SK-N-SH treated with all-trans-retinoic acid at 6 μM for 48 hours (cell line): ENCODE measurements at regions not wholly inside any gene's neighbourhood (a gene's known extent, or its start where the extent isn't known, plus 50 kb on each side); places are given as distances from the start of the nearest gene placed in this dataset.

Experiments used
- ATAC-seq: fragments of 200-7000 bp; cut with Tn5 transposase; 3 replicates; pipeline ENCODE4 v1.9.1; 2020; ENCODE audit warnings: mild to moderate bottlenecking, moderate library complexity
- ARNTL ChIP-seq: fragments of 450-650 bp; formaldehyde crosslinking; IDR thresholded peaks from 2 replicates; pipeline ENCODE4 v1.5.0; 2020; ENCODE audit warnings: low read depth, mild to moderate bottlenecking, moderate library complexity, borderline replicate concordance
- BACH2 ChIP-seq: fragments of 250-450 bp; sonication (Bioruptor Pico); IDR thresholded peaks from 2 replicates; pipeline ENCODE4 v1.9.0; 2021; ENCODE audit warnings: mild to moderate bottlenecking, borderline replicate concordance
- CREB5 ChIP-seq: fragments of 250-450 bp; sonication (Bioruptor Pico); IDR thresholded peaks from 2 replicates; pipeline ENCODE4 v1.5.1; 2020; ENCODE audit warnings: low read depth, mild to moderate bottlenecking, moderate library complexity
- ESRRG ChIP-seq: fragments of 250-450 bp; sonication (Bioruptor Pico); IDR thresholded peaks from 2 replicates; pipeline ENCODE4 v1.6.1; 2021; ENCODE audit warnings: mild to moderate bottlenecking
- GLIS3 ChIP-seq: fragments of 250-450 bp; sonication (Bioruptor Pico); IDR thresholded peaks from 2 replicates; pipeline ENCODE4 v1.5.0; 2020; ENCODE audit warnings: mild to moderate bottlenecking, moderate library complexity
- ISL1 ChIP-seq: fragments of 250-450 bp; sonication (Bioruptor Pico); IDR thresholded peaks from 2 replicates; pipeline ENCODE4 v2.1.2; 2022; ENCODE audit warnings: mild to moderate bottlenecking, moderate library complexity
- OSR1 ChIP-seq: fragments of 250-450 bp; sonication (Bioruptor Pico); IDR thresholded peaks from 2 replicates; pipeline ENCODE4 v1.8.0; 2022; ENCODE audit warnings: moderate library complexity, mild to moderate bottlenecking, inconsistent platforms
- POU6F1 ChIP-seq: fragments of 250-450 bp; sonication (Bioruptor Pico); IDR thresholded peaks from 2 replicates; pipeline ENCODE4 v1.8.0; 2021; ENCODE audit warnings: low read depth, mild to moderate bottlenecking, moderate library complexity, borderline replicate concordance
- PPARA ChIP-seq: fragments of 250-450 bp; sonication (Bioruptor Pico); IDR thresholded peaks from 2 replicates; pipeline ENCODE4 v1.5.0; 2020; ENCODE audit warnings: mild to moderate bottlenecking, borderline replicate concordance
- SNAI2 ChIP-seq: fragments of 250-450 bp; sonication (Bioruptor Pico); IDR thresholded peaks from 2 replicates; pipeline ENCODE4 v1.5.0; 2020; ENCODE audit warnings: mild to moderate bottlenecking, moderate library complexity
- TCF4 ChIP-seq: fragments of 250-450 bp; sonication (Bioruptor Pico); IDR thresholded peaks from 2 replicates; pipeline ENCODE4 v1.8.0; 2021; ENCODE audit warnings: mild to moderate bottlenecking, moderate library complexity, borderline replicate concordance
- TOX ChIP-seq: fragments of 250-450 bp; sonication (Bioruptor Pico); IDR thresholded peaks from 2 replicates; pipeline ENCODE4 v1.8.0; 2021; ENCODE audit warnings: mild to moderate bottlenecking, moderate library complexity, borderline replicate concordance
- ZC3H10 ChIP-seq: fragments of 250-450 bp; sonication (Bioruptor Pico); IDR thresholded peaks from 2 replicates; pipeline ENCODE4 v1.5.1; 2021; ENCODE audit warnings: mild to moderate bottlenecking, moderate library complexity
- ZFP3 ChIP-seq: fragments of 250-450 bp; sonication (Bioruptor Pico); IDR thresholded peaks from 2 replicates; pipeline ENCODE4 v1.5.0; 2020; ENCODE audit warnings: mild to moderate bottlenecking, moderate library complexity
- ZFP30 ChIP-seq: fragments of 450-650 bp; formaldehyde crosslinking; IDR thresholded peaks from 2 replicates; pipeline ENCODE4 v1.5.0; 2022; ENCODE audit warnings: mild to moderate bottlenecking, moderate library complexity
- ZNF565 ChIP-seq: fragments of 450-650 bp; formaldehyde crosslinking; conservative IDR thresholded peaks from 2 replicates; pipeline ENCODE4 v1.5.0; 2020; ENCODE audit warnings: low read depth, mild to moderate bottlenecking, moderate library complexity
- ZNF70 ChIP-seq: fragments of 450-650 bp; formaldehyde crosslinking; IDR thresholded peaks from 2 replicates; pipeline ENCODE4 v1.5.0; 2020; ENCODE audit warnings: mild to moderate bottlenecking, moderate library complexity
- ZNF8 ChIP-seq: fragments of 450-650 bp; formaldehyde crosslinking; IDR thresholded peaks from 2 replicates; pipeline ENCODE4 v1.5.0; 2020; ENCODE audit warnings: mild to moderate bottlenecking, moderate library complexity
- TF ChIP-seq, protein P1 (sequence below): fragments of 250-450 bp; sonication (Bioruptor Pico); IDR thresholded peaks from 2 replicates; pipeline ENCODE4 v1.5.1; 2021; ENCODE audit warnings: mild to moderate bottlenecking, moderate library complexity
- TF ChIP-seq, protein P2 (sequence below): fragments of 250-450 bp; sonication (Bioruptor Pico); IDR thresholded peaks from 2 replicates; pipeline ENCODE4 v1.8.0; 2020; ENCODE audit warnings: mild to moderate bottlenecking, moderate library complexity, borderline replicate concordance
- TF ChIP-seq, protein P3 (sequence below): fragments of 250-450 bp; sonication (Bioruptor Pico); IDR thresholded peaks from 2 replicates; pipeline ENCODE4 v1.5.0; 2020; ENCODE audit warnings: mild to moderate bottlenecking, moderate library complexity

GRCh38 chr6:135655055-135655454, 157.5 kb upstream of the AHI1 start:
- no peak for TF ChIP-seq BACH2 (CRISPR knock-in tag)
- TF ChIP-seq, protein P1, sequence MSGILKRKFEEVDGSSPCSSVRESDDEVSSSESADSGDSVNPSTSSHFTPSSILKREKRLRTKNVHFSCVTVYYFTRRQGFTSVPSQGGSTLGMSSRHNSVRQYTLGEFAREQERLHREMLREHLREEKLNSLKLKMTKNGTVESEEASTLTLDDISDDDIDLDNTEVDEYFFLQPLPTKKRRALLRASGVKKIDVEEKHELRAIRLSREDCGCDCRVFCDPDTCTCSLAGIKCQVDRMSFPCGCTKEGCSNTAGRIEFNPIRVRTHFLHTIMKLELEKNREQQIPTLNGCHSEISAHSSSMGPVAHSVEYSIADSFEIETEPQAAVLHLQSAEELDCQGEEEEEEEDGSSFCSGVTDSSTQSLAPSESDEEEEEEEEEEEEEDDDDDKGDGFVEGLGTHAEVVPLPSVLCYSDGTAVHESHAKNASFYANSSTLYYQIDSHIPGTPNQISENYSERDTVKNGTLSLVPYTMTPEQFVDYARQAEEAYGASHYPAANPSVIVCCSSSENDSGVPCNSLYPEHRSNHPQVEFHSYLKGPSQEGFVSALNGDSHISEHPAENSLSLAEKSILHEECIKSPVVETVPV (CRISPR knock-in tag): no peak
- TF ChIP-seq ZFP3 (CRISPR knock-in tag): no peak
- TF ChIP-seq GLIS3: no peak
- no peak for TF ChIP-seq POU6F1 (CRISPR knock-in tag)
- no peak for TF ChIP-seq ZNF565 (CRISPR knock-in tag)
- no peak for TF ChIP-seq TCF4 (CRISPR knock-in tag)
- TF ChIP-seq ZFP30 (CRISPR knock-in tag): no peak
- TF ChIP-seq ARNTL (CRISPR knock-in tag): no peak
- no peak for TF ChIP-seq ZC3H10 (CRISPR knock-in tag)
- TF ChIP-seq, protein P2, sequence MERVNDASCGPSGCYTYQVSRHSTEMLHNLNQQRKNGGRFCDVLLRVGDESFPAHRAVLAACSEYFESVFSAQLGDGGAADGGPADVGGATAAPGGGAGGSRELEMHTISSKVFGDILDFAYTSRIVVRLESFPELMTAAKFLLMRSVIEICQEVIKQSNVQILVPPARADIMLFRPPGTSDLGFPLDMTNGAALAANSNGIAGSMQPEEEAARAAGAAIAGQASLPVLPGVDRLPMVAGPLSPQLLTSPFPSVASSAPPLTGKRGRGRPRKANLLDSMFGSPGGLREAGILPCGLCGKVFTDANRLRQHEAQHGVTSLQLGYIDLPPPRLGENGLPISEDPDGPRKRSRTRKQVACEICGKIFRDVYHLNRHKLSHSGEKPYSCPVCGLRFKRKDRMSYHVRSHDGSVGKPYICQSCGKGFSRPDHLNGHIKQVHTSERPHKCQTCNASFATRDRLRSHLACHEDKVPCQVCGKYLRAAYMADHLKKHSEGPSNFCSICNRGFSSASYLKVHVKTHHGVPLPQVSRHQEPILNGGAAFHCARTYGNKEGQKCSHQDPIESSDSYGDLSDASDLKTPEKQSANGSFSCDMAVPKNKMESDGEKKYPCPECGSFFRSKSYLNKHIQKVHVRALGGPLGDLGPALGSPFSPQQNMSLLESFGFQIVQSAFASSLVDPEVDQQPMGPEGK (CRISPR knock-in tag): no peak
- no peak for TF ChIP-seq TOX (CRISPR knock-in tag)
- TF ChIP-seq CREB5 (CRISPR knock-in tag): no peak
- no peak for ATAC-seq

- no peak for ATAC-seq
- no peak for TF ChIP-seq OSR1 (CRISPR knock-in tag)
- TF ChIP-seq PPARA: no peak
- TF ChIP-seq ZC3H10 (CRISPR knock-in tag): no peak
- no peak for TF ChIP-seq BACH2 (CRISPR knock-in tag)
- no peak for TF ChIP-seq POU6F1 (CRISPR knock-in tag)
- TF ChIP-seq GLIS3: no peak
Measured at GRCh38 chr6:135657207-135657606, 159.7 kb upstream of the AHI1 start.

GRCh38 chr6:135658481-135658880, 160.9 kb upstream of the AHI1 start:
- ATAC-seq: no peak
- TF ChIP-seq, protein P2 (CRISPR knock-in tag): no peak
- TF ChIP-seq ZNF8 (CRISPR knock-in tag) (no peak), POU6F1 (CRISPR knock-in tag) (no peak), ZFP3 (CRISPR knock-in tag) (no peak), ZNF70 (CRISPR knock-in tag) (no peak), ISL1 (CRISPR knock-in tag) (no peak), TOX (CRISPR knock-in tag) (no peak), OSR1 (CRISPR knock-in tag) (no peak), ZC3H10 (CRISPR knock-in tag) (no peak), ESRRG (CRISPR knock-in tag) (no peak), ZNF565 (CRISPR knock-in tag) (no peak), GLIS3 (no peak), SNAI2 (CRISPR knock-in tag) (no peak)
- TF ChIP-seq, protein P1 (CRISPR knock-in tag): no peak
- TF ChIP-seq, protein P3, sequence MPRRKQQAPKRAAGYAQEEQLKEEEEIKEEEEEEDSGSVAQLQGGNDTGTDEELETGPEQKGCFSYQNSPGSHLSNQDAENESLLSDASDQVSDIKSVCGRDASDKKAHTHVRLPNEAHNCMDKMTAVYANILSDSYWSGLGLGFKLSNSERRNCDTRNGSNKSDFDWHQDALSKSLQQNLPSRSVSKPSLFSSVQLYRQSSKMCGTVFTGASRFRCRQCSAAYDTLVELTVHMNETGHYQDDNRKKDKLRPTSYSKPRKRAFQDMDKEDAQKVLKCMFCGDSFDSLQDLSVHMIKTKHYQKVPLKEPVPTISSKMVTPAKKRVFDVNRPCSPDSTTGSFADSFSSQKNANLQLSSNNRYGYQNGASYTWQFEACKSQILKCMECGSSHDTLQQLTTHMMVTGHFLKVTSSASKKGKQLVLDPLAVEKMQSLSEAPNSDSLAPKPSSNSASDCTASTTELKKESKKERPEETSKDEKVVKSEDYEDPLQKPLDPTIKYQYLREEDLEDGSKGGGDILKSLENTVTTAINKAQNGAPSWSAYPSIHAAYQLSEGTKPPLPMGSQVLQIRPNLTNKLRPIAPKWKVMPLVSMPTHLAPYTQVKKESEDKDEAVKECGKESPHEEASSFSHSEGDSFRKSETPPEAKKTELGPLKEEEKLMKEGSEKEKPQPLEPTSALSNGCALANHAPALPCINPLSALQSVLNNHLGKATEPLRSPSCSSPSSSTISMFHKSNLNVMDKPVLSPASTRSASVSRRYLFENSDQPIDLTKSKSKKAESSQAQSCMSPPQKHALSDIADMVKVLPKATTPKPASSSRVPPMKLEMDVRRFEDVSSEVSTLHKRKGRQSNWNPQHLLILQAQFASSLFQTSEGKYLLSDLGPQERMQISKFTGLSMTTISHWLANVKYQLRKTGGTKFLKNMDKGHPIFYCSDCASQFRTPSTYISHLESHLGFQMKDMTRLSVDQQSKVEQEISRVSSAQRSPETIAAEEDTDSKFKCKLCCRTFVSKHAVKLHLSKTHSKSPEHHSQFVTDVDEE (CRISPR knock-in tag): no peak
